AG20443 (cell line): ENCODE measurements at regions not wholly inside any gene's neighbourhood (a gene's known extent, or its start where the extent isn't known, plus 50 kb on each side); places are given as distances from the start of the nearest gene placed in this dataset.

Experiments
- DNase-seq: peaks from one replicate; pipeline ENCODE4 v3.0.0; 2012; ENCODE audit warnings: low spot score, mixed read lengths

- DNase-seq, result no peak
These were observed 84.3 kb upstream of the LGALSL start for GRCh38 chr2:64369706-64370105.

GRCh38 chr2:64371727-64372126 lies 82.2 kb upstream of the LGALSL start:
- DNase-seq, result no peak

GRCh38 chr2:64374686-64375085 lies 79.3 kb upstream of the LGALSL start:
- no peak for DNase-seq

GRCh38 chr2:64376926-64377325 lies 77.0 kb upstream of the LGALSL start:
- no peak for DNase-seq

- no peak for DNase-seq
These were observed 74.8 kb upstream of the LGALSL start for GRCh38 chr2:64379186-64379585.

GRCh38 chr2:64380853-64381527 lies 73.0 kb upstream of the LGALSL start:
- DNase-seq, result no peak

- no peak for DNase-seq
These were observed 70.9 kb upstream of the LGALSL start for GRCh38 chr2:64383016-64383591.

GRCh38 chr2:64383881-64384280 lies 70.1 kb upstream of the LGALSL start:
- DNase-seq, result no peak

- no peak for DNase-seq
These were observed 67.3 kb upstream of the LGALSL start for GRCh38 chr2:64386676-64387075.

GRCh38 chr2:64390586-64390985 lies 63.4 kb upstream of the LGALSL start:
- no peak for DNase-seq

- DNase-seq, result no peak
These were observed 62.5 kb upstream of the LGALSL start for GRCh38 chr2:64391424-64391823.

GRCh38 chr2:64391940-64392339 lies 62.0 kb upstream of the LGALSL start:
- no peak for DNase-seq

- no peak for DNase-seq
These were observed 61.4 kb upstream of the LGALSL start for GRCh38 chr2:64392529-64392928.

- DNase-seq, result no peak
These were observed 60.5 kb upstream of the LGALSL start for GRCh38 chr2:64393383-64394010.

GRCh38 chr2:64394153-64394552 lies 59.8 kb upstream of the LGALSL start:
- no peak for DNase-seq

GRCh38 chr2:64396001-64396400 lies 58.0 kb upstream of the LGALSL start:
- DNase-seq, result no peak

- DNase-seq, result no peak
These were observed 57.4 kb upstream of the LGALSL start for GRCh38 chr2:64396551-64396950.

GRCh38 chr2:64398516-64399129 lies 55.3 kb upstream of the LGALSL start:
- DNase-seq, result no peak

GRCh38 chr2:64399521-64399920 lies 54.4 kb upstream of the LGALSL start:
- DNase-seq, result no peak

GRCh38 chr2:64400105-64400728 lies 53.7 kb upstream of the LGALSL start:
- no peak for DNase-seq

- no peak for DNase-seq
These were observed 53.0 kb upstream of the LGALSL start for GRCh38 chr2:64400733-64401528.

- DNase-seq, result no peak
These were observed 52.5 kb upstream of the LGALSL start for GRCh38 chr2:64401529-64401880.
